Right lobe of liver (tissue), 6 donors: ENCODE measurements at regions not wholly inside any gene's neighbourhood (a gene's known extent, or its start where the extent isn't known, plus 50 kb on each side); places are given as distances from the start of the nearest gene placed in this dataset.
"Not testable (repeated sequence)": the region's sequence is repeated elsewhere in the genome, so short reads cannot be mapped to it uniquely, and the experiment has no call there.

Experiments used
- ATAC-seq, 4 donors: fragments of 200-7000 bp; cut with Tn5 transposase; one replicate each; pipeline ENCODE4 v1.9.1; 2020; ENCODE audit warnings: mild to moderate bottlenecking in 4 of 4, moderate library complexity in 4 of 4
- DNase-seq, 3 donors: peaks; one replicate each; pipeline ENCODE4 v3.0.0-alpha.2; 2020
- H3K27ac ChIP-seq, 3 donors: fragments of 200-600 bp; one replicate each; pipeline ENCODE4 v1.8.0; 2022
- H3K27me3 ChIP-seq, 2 donors: fragments of 200-600 bp; one replicate each; pipeline ENCODE4 v1.8.0; 2022
- H3K36me3 ChIP-seq, 4 donors: fragments of 200-600 bp; sonication (generic) in 1 of 4; one replicate each; pipeline versions ENCODE4 v1.5.1 to v1.8.0; 2017 to 2022; ENCODE audit warnings: control low read depth in 1 of 4
- H3K4me1 ChIP-seq, 4 donors: fragments of 200-600 bp; sonication (generic) in 1 of 4; one replicate each; pipeline versions ENCODE4 v1.5.1 to v1.8.0; 2017 to 2022; ENCODE audit warnings: control low read depth in 1 of 4
- H3K4me3 ChIP-seq, 3 donors: fragments of 200-600 bp; one replicate each; pipeline ENCODE4 v1.8.0; 2022
- H3K9me3 ChIP-seq, 4 donors: fragments of 200-600 bp; sonication (generic) in 1 of 4; one replicate each; pipeline versions ENCODE4 v1.5.1 to v1.8.0; 2017 to 2022; ENCODE audit warnings: control low read depth in 1 of 4
- CTCF ChIP-seq, 4 donors: fragments of 200-600 bp in 3 of 4; fragments of 450-650 bp in 1 of 4; IDR thresholded peaks; one replicate each; pipeline versions ENCODE4 v1.5.1 to v1.8.0; 2016 to 2022; ENCODE audit warnings: antibody characterized with exemption in 4 of 4, mild to moderate bottlenecking in 2 of 4
- POLR2A ChIP-seq: fragments of 450-650 bp; IDR thresholded peaks from one replicate; pipeline ENCODE4 v1.6.1; 2017; ENCODE audit warnings: antibody characterized with exemption, mild to moderate bottlenecking
- WGBS: methylation state at CpG from one replicate; pipeline ENCODE4 v1.1.6; 2018; ENCODE audit warnings: low coverage, low lambda C conversion rate; ENCODE audit not compliant: insufficient coverage; ENCODE audit errors: missing lambda C conversion rate; 5-methylcytosine and 5-hydroxymethylcytosine counted together
- intact Hi-C, 2 donors: fragments of 100-400 bp; cut with DNase I; formaldehyde crosslinking; loops; one replicate each; pipeline versions ENCODE4 v1.11.2 to v1.14.1; 2022
- donor health status: DM: no; HTN: yes; CAD: no.
- donor health status: DM: no; HTN: no; CAD: no.
- donor health status: DM: no; HTN: no; CAD: no.
- donor health status: DM: no; HTN: yes; CAD: no.
- donor health status: DM: no; HTN: yes; CAD: no.

GRCh38 chr15:47124430-47125102 lies 592.7 kb upstream of the SEMA6D start:
- H3K36me3 ChIP-seq: no peaks in the 10 kb centered on the region
- H3K4me3 ChIP-seq: peak overlapping the region in 2 of 3 donors; percentile 31 to 42
- peak overlapping the region in 2 of 3 donors; percentile 43 to 53 for H3K27ac ChIP-seq
- ATAC-seq: peak; percentile 87 to 97 (median 95)
- intact Hi-C loops: no loop called here
- no peaks in the 10 kb centered on the region for H3K9me3 ChIP-seq
- peak in 1 of 3 donors; percentile 44 for DNase-seq
- WGBS: 27% methylated on average over 3 of the region's 3 CpGs
- peaks cover 0 to 17% (median 6%) of the 10 kb centered on the region in 4 donors for H3K4me1 ChIP-seq
- TF ChIP-seq POLR2A (no peak), CTCF (IDR thresholded peaks at IDR 0.05) (no peak)
- H3K27me3 ChIP-seq: no peaks in the 10 kb centered on the region

GRCh38 chr15:47129033-47129432 lies 588.3 kb upstream of the SEMA6D start:
- H3K27me3 ChIP-seq: no peaks in the 10 kb centered on the region
- peak in 2 of 4 donors; percentile 31 to 54 for ATAC-seq
- WGBS: 79% methylated on average over 2 of the region's 3 CpGs
- TF ChIP-seq POLR2A (no peak), CTCF (IDR thresholded peaks at IDR 0.05) (no peak)
- no peaks in the 10 kb centered on the region for H3K9me3 ChIP-seq
- DNase-seq: no peak
- no peaks in the 10 kb centered on the region for H3K36me3 ChIP-seq
- H3K27ac ChIP-seq: no peak overlapping the region
- intact Hi-C loops: no loop called here
- no peak overlapping the region for H3K4me3 ChIP-seq
- peaks cover 0 to 12% (median 2%) of the 10 kb centered on the region in 4 donors for H3K4me1 ChIP-seq

- H3K27me3 ChIP-seq, DNase-seq, intact Hi-C loops: not testable (repeated sequence)
These were observed 585.9 kb upstream of the SEMA6D start for GRCh38 chr15:47131450-47131849.

GRCh38 chr15:47135267-47135666 lies 582.0 kb upstream of the SEMA6D start:
- Histone ChIP-seq H3K27ac (no peak overlapping the region), H3K36me3 (no peaks in the 10 kb centered on the region), H3K4me3 (no peak overlapping the region), H3K27me3 (no peaks in the 10 kb centered on the region), H3K9me3 (no peaks in the 10 kb centered on the region), H3K4me1 (no peaks in the 10 kb centered on the region)
- WGBS: 66% methylated on average over 2 of the region's 2 CpGs
- ATAC-seq (no peak), DNase-seq (no peak)
- no peak for TF ChIP-seq CTCF (IDR thresholded peaks at IDR 0.05)
- TF ChIP-seq POLR2A: no peak
- intact Hi-C loops: no loop called here

More at GRCh38 chr15:47131450-47131849, 585.9 kb upstream of the SEMA6D start:
- H3K36me3 ChIP-seq, H3K4me1 ChIP-seq, H3K27ac ChIP-seq, H3K9me3 ChIP-seq, H3K4me3 ChIP-seq, ATAC-seq: not testable (repeated sequence)
- WGBS: 94% methylated on average over 7 of the region's 7 CpGs

- Histone ChIP-seq H3K9me3 (no peaks in the 10 kb centered on the region), H3K27me3 (no peaks in the 10 kb centered on the region), H3K27ac (no peak overlapping the region), H3K36me3 (no peaks in the 10 kb centered on the region), H3K4me3 (no peak overlapping the region), H3K4me1 (no peaks in the 10 kb centered on the region)
- TF ChIP-seq CTCF (IDR thresholded peaks at IDR 0.05) (no peak), POLR2A (no peak)
- DNase-seq: no peak
- no peak for ATAC-seq
- WGBS: 100% methylated on average over 1 of the region's 2 CpGs
- intact Hi-C loops: no loop called here
These were observed 581.1 kb upstream of the SEMA6D start for GRCh38 chr15:47136236-47136635.
